ENCODE measurements at regions not wholly inside any gene's neighbourhood (a gene's known extent, or its start where the extent isn't known, plus 50 kb on each side); places are given as distances from the start of the nearest gene placed in this dataset.

DNA sequence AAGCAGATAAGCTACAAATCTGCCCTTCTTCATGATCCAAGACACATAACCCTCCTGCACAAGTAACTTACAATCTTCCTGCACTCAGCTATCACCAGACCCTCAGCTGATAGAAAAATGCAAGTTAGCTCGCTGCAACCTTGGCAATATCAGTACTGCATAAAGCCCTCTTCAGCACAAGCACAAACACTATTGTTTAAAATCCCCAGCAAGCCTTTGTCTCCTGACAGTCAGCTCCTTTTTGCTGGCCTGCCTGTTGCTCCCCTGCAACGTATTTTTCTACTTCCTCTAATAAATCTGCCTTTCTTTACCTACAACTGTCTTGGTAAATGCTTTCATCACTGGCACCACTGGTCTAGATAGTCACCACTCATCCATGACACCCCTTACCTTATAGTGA lies 59.8 kb downstream of the BAMBI start:
- no peaks in the 10 kb centered on the region for H4K20me1 ChIP-seq (ENCODE audit: control insufficient read depth, insufficient read depth, low read depth, low read length)
- H3K79me2 ChIP-seq (ENCODE audit: control insufficient read depth, low read length): no peaks in the 10 kb centered on the region
- no peak overlapping the region for H3K4me2 ChIP-seq (ENCODE audit: low read length)
- no peak for TF ChIP-seq EZH2phosphoT487 (IDR thresholded peaks at IDR 0.05; ENCODE audit: borderline replicate concordance, low read length)
- TF ChIP-seq, protein P1, sequence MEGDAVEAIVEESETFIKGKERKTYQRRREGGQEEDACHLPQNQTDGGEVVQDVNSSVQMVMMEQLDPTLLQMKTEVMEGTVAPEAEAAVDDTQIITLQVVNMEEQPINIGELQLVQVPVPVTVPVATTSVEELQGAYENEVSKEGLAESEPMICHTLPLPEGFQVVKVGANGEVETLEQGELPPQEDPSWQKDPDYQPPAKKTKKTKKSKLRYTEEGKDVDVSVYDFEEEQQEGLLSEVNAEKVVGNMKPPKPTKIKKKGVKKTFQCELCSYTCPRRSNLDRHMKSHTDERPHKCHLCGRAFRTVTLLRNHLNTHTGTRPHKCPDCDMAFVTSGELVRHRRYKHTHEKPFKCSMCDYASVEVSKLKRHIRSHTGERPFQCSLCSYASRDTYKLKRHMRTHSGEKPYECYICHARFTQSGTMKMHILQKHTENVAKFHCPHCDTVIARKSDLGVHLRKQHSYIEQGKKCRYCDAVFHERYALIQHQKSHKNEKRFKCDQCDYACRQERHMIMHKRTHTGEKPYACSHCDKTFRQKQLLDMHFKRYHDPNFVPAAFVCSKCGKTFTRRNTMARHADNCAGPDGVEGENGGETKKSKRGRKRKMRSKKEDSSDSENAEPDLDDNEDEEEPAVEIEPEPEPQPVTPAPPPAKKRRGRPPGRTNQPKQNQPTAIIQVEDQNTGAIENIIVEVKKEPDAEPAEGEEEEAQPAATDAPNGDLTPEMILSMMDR (IDR thresholded peaks at IDR 0.05; ENCODE audit: low read depth, low read length, poor library complexity, severe bottlenecking): no peak
- no peaks in the 10 kb centered on the region for H3K36me3 ChIP-seq (ENCODE audit: control insufficient read depth, low read length)
- no peaks in the 10 kb centered on the region for H3K9me3 ChIP-seq (ENCODE audit: control insufficient read depth, insufficient read depth, low read length)
- no peak overlapping the region for H3K27ac ChIP-seq (ENCODE audit: low read depth, low read length)
- no peaks in the 10 kb centered on the region for H3F3A ChIP-seq (ENCODE audit: control insufficient read depth, insufficient read depth)
- H3K27me3 ChIP-seq (ENCODE audit: control insufficient read depth, low read length): no peaks in the 10 kb centered on the region
- H3K4me3 ChIP-seq (ENCODE audit: low read length): no peak overlapping the region
- H3K4me1 ChIP-seq (ENCODE audit: control insufficient read depth, low read length): no peaks in the 10 kb centered on the region
- no peaks in the 10 kb centered on the region for H3K9me2 ChIP-seq (replicated peaks; ENCODE audit: control insufficient read depth, low read length)

DNA sequence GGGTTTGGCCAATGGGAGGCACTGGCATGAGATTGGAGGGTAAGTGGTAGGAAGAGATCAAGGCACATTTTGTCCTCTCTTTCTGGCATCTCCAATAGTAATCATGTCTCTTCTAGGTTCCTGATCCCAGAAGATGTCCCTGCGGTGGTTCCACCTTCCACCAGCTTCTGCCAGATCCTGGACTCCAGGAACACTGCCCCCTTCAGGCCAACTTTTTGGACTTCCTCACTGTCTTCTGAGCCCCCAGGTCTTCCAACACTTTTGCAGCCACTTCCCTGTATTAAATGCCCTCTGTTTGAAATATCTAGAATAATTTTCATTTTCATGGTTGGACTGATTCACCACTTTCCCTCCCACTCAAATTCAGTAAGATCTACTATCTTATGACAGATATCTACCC lies 60.9 kb downstream of the BAMBI start:
- no peaks in the 10 kb centered on the region for H3K36me3 ChIP-seq (ENCODE audit: control insufficient read depth, low read length)
- H3K79me2 ChIP-seq (ENCODE audit: control insufficient read depth, low read length): no peaks in the 10 kb centered on the region
- no peak overlapping the region for H3K4me3 ChIP-seq (ENCODE audit: low read length)
- no peak overlapping the region for H3K4me2 ChIP-seq (ENCODE audit: low read length)
- TF ChIP-seq, protein P1 (IDR thresholded peaks at IDR 0.05; ENCODE audit: low read depth, low read length, poor library complexity, severe bottlenecking): peak; percentile 50
- TF ChIP-seq EZH2phosphoT487 (IDR thresholded peaks at IDR 0.05; ENCODE audit: borderline replicate concordance, low read length): no peak
- no peaks in the 10 kb centered on the region for H3K9me3 ChIP-seq (ENCODE audit: control insufficient read depth, insufficient read depth, low read length)
- no peaks in the 10 kb centered on the region for H3F3A ChIP-seq (ENCODE audit: control insufficient read depth, insufficient read depth)
- no peaks in the 10 kb centered on the region for H3K4me1 ChIP-seq (ENCODE audit: control insufficient read depth, low read length)
- no peak overlapping the region for H3K27ac ChIP-seq (ENCODE audit: low read depth, low read length)
- H3K9me2 ChIP-seq (replicated peaks; ENCODE audit: control insufficient read depth, low read length): no peaks in the 10 kb centered on the region
- no peaks in the 10 kb centered on the region for H4K20me1 ChIP-seq (ENCODE audit: control insufficient read depth, insufficient read depth, low read depth, low read length)
- H3K27me3 ChIP-seq (ENCODE audit: control insufficient read depth, low read length): no peaks in the 10 kb centered on the region

DNA sequence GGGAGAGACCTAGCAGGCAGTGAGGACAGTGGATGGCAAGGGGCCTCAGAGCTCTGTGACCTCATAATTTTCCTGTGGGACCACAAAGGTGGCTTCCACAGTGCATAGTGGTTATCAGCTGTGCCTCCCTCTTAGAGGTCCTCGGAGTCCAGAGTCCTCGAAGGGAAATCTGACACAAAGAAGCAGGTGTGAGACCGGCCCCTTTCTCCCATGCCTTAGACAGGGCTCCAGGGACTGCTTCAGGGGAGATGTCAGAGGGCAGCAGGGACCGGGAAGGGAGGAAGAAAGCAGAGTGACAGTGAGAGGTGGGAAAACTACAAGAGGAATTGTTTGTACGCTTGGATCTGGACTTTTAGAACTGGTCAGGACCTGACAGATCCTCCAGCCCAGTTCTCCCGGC lies 66.3 kb downstream of the BAMBI start:
- H3K9me2 ChIP-seq (replicated peaks; ENCODE audit: control insufficient read depth, low read length): no peaks in the 10 kb centered on the region
- no peaks in the 10 kb centered on the region for H3K4me1 ChIP-seq (ENCODE audit: control insufficient read depth, low read length)
- no peaks in the 10 kb centered on the region for H3K27me3 ChIP-seq (ENCODE audit: control insufficient read depth, low read length)
- no peak overlapping the region for H3K27ac ChIP-seq (ENCODE audit: low read depth, low read length)
- no peak for TF ChIP-seq EZH2phosphoT487 (IDR thresholded peaks at IDR 0.05; ENCODE audit: borderline replicate concordance, low read length)
- TF ChIP-seq, protein P1 (IDR thresholded peaks at IDR 0.05; ENCODE audit: low read depth, low read length, poor library complexity, severe bottlenecking): no peak
- no peak overlapping the region for H3K4me2 ChIP-seq (ENCODE audit: low read length)
- no peaks in the 10 kb centered on the region for H3K36me3 ChIP-seq (ENCODE audit: control insufficient read depth, low read length)
- no peaks in the 10 kb centered on the region for H3K79me2 ChIP-seq (ENCODE audit: control insufficient read depth, low read length)
- no peaks in the 10 kb centered on the region for H4K20me1 ChIP-seq (ENCODE audit: control insufficient read depth, insufficient read depth, low read depth, low read length)
- H3F3A ChIP-seq (ENCODE audit: control insufficient read depth, insufficient read depth): no peaks in the 10 kb centered on the region
- H3K9me3 ChIP-seq (ENCODE audit: control insufficient read depth, insufficient read depth, low read length): no peaks in the 10 kb centered on the region
- H3K4me3 ChIP-seq (ENCODE audit: low read length): no peak overlapping the region

All from DOHH2 (cell line).